ENCODE measurements at regions not wholly inside any gene's neighbourhood (a gene's known extent, or its start where the extent isn't known, plus 50 kb on each side); places are given as distances from the start of the nearest gene placed in this dataset. TPM values are rescaled to one million over a fixed set of nuclear protein-coding genes. Genes with fewer than 3 reads are reported as not detected.

Small RNA genes lying in the stretch of these regions (microRNA-seq; reads per million reads assigned to microRNA genes)
- not detected for gene MIR147A (ENCODE audit: borderline microRNAs expressed)

Data from naive thymus-derived CD8-positive, alpha-beta T cell (primary cell).